H1 (cell line): ENCODE measurements at regions not wholly inside any gene's neighbourhood (a gene's known extent, or its start where the extent isn't known, plus 50 kb on each side); places are given as distances from the start of the nearest gene placed in this dataset.

Source experiments
- CTCF ChIA-PET: fragments of 300-600 bp; sonication (Branson Sonifier 250); formaldehyde crosslinking; loops from one replicate; lab custom pipeline; 2021; ENCODE audit not compliant: partially characterized antibody; lab: Charles Lee
- POLR2A ChIA-PET: fragments of 300-600 bp; sonication (Branson Sonifier 250); formaldehyde crosslinking; loops from one replicate; lab custom pipeline; 2021; ENCODE audit warnings: inconsistent platforms; ENCODE audit not compliant: partially characterized antibody; lab: Charles Lee
- DNase-seq, 2 experiments: peaks; one replicate each; pipeline versions ENCODE4 v3.0.0 to v3.0.0-alpha.2; 2010 to 2022; ENCODE audit warnings: low spot score in 2 of 2, low read depth in 1 of 2, mixed read lengths in 1 of 2
- FAIRE-seq: peaks from 2 replicates; lab custom pipeline; 2011; peaks lifted over from hg19 to GRCh38; lab: Jason Lieb, UNC
- H2AFZ ChIP-seq: 2 replicates; pipeline ENCODE4 v1.8.1; 2012; ENCODE audit warnings: low read length, inconsistent platforms
- H2AK5ac ChIP-seq: 2 replicates; pipeline ENCODE4 v1.6.1; 2013; ENCODE audit warnings: low read depth, low read length
- H2BK120ac ChIP-seq: replicated peaks from 2 replicates; pipeline ENCODE3; 2013; ENCODE audit warnings: low read depth, low read length, inconsistent platforms
- H2BK12ac ChIP-seq: 2 replicates; pipeline ENCODE4 v1.6.1; 2013; ENCODE audit warnings: low read depth, low read length
- H2BK15ac ChIP-seq: 2 replicates; pipeline ENCODE4 v1.6.1; 2013; ENCODE audit warnings: low read length
- H2BK20ac ChIP-seq: 2 replicates; pipeline ENCODE4 v1.6.1; 2013; ENCODE audit warnings: low read length
- H2BK5ac ChIP-seq: 2 replicates; pipeline ENCODE4 v1.6.1; 2013; ENCODE audit warnings: low read depth, low read length
- H3K14ac ChIP-seq: 2 replicates; pipeline ENCODE4 v1.6.1; 2013; ENCODE audit warnings: inconsistent platforms; ENCODE audit not compliant: insufficient read length
- H3K18ac ChIP-seq: 2 replicates; pipeline ENCODE4 v1.6.1; 2013; ENCODE audit warnings: low read length; ENCODE audit errors: extremely low read depth
- H3K23ac ChIP-seq: 2 replicates; pipeline ENCODE4 v1.6.1; 2013; ENCODE audit warnings: inconsistent platforms; ENCODE audit not compliant: insufficient read length
- H3K23me2 ChIP-seq: 2 replicates; pipeline ENCODE4 v1.6.1; 2013; ENCODE audit warnings: low read depth, low read length
- H3K27ac ChIP-seq: 2 replicates; pipeline ENCODE4 v1.6.1; 2011; ENCODE audit warnings: low read depth, low read length, inconsistent platforms
- H3K27me3 ChIP-seq, 4 experiments: replicated peaks in 1 of 4; 1 replicate in 1 of 4; 2 replicates in 3 of 4; pipeline versions ENCODE4 v1.6.1 to v1.8.1; 2011 to 2013; ENCODE audit warnings: low read length in 3 of 4, mild to moderate bottlenecking in 3 of 4, inconsistent platforms in 2 of 4, mixed read lengths in 2 of 4, moderate library complexity in 1 of 4; ENCODE audit not compliant: control insufficient read depth in 3 of 4, insufficient read depth in 3 of 4; ENCODE audit errors: extremely low read depth in 1 of 4
- H3K36me3 ChIP-seq, 4 experiments: 2 replicates each; pipeline versions ENCODE4 v1.6.1 to v1.8.1; 2011 to 2013; ENCODE audit warnings: mild to moderate bottlenecking in 4 of 4, low read length in 3 of 4, moderate library complexity in 2 of 4, control low read depth in 1 of 4, inconsistent platforms in 1 of 4; ENCODE audit not compliant: insufficient read depth in 4 of 4, control insufficient read depth in 2 of 4
- H3K4ac ChIP-seq: replicated peaks from 2 replicates; pipeline ENCODE3; 2013; ENCODE audit warnings: low read length, low read depth, mixed read lengths, inconsistent platforms; ENCODE audit not compliant: insufficient read length
- H3K4me1 ChIP-seq, 4 experiments: replicated peaks in 1 of 4; 1 replicate in 1 of 4; 2 replicates in 3 of 4; pipeline versions ENCODE4 v1.6.1 to v1.8.1; 2011 to 2013; ENCODE audit warnings: low read length in 3 of 4, inconsistent platforms in 2 of 4, mixed read lengths in 1 of 4; ENCODE audit not compliant: insufficient read depth in 4 of 4, control insufficient read depth in 3 of 4
- H3K4me2 ChIP-seq, 2 experiments: 2 replicates each; pipeline versions ENCODE4 v1.6.1 to v1.8.1; 2011 to 2013; ENCODE audit warnings: low read depth in 2 of 2, low read length in 2 of 2, control low read depth in 1 of 2, inconsistent platforms in 1 of 2, mild to moderate bottlenecking in 1 of 2; ENCODE audit not compliant: insufficient read depth in 1 of 2
- H3K4me3 ChIP-seq, 4 experiments: fragments of 200-600, 300-600 bp in 1 of 4; sonication (generic), shearing (Covaris generic), sonication (Bioruptor Twin) in 1 of 4; 2 replicates each; pipeline versions ENCODE4 v1.5.1 to v1.8.1; 2011 to 2016; ENCODE audit warnings: low read length in 4 of 4, low read depth in 3 of 4, control low read depth in 2 of 4, inconsistent platforms in 2 of 4, mild to moderate bottlenecking in 2 of 4, mixed read lengths in 1 of 4, moderate library complexity in 1 of 4; ENCODE audit not compliant: insufficient read depth in 2 of 4; ENCODE audit errors: extremely low read depth in 1 of 4
- H3K56ac ChIP-seq: replicated peaks from 2 replicates; pipeline ENCODE3; 2013; ENCODE audit warnings: low read depth, mild to moderate bottlenecking, mixed read lengths, low read length, inconsistent platforms; ENCODE audit not compliant: insufficient read length
- H3K79me1 ChIP-seq: 2 replicates; pipeline ENCODE4 v1.6.1; 2013; ENCODE audit warnings: low read depth, low read length, control low read depth
- H3K79me2 ChIP-seq, 2 experiments: 2 replicates each; pipeline versions ENCODE4 v1.6.1 to v1.8.1; 2012 to 2013; ENCODE audit warnings: low read length in 2 of 2, mild to moderate bottlenecking in 2 of 2, inconsistent platforms in 1 of 2; ENCODE audit not compliant: insufficient read depth in 2 of 2, control insufficient read depth in 1 of 2
- H3K9ac ChIP-seq, 4 experiments: replicated peaks in 1 of 4; 1 replicate in 1 of 4; 2 replicates in 3 of 4; pipeline versions ENCODE4 v1.6.1 to v1.8.1; 2011 to 2013; ENCODE audit warnings: low read depth in 3 of 4, low read length in 3 of 4, control low read depth in 2 of 4, mild to moderate bottlenecking in 2 of 4, moderate library complexity in 2 of 4, inconsistent platforms in 1 of 4; ENCODE audit errors: extremely low read depth in 1 of 4
- H3K9me3 ChIP-seq, 2 experiments: 2 replicates each; pipeline versions ENCODE4 v1.6.1 to v1.8.1; 2012 to 2013; ENCODE audit warnings: mild to moderate bottlenecking in 2 of 2, moderate library complexity in 2 of 2, control low read depth in 1 of 2, inconsistent platforms in 1 of 2, low read depth in 1 of 2, low read length in 1 of 2, mixed read lengths in 1 of 2; ENCODE audit not compliant: insufficient read depth in 2 of 2
- H4K20me1 ChIP-seq, 2 experiments: replicated peaks in 1 of 2; 2 replicates each; pipeline versions ENCODE3 to v1.8.1; 2011 to 2013; ENCODE audit warnings: inconsistent platforms in 2 of 2, low read length in 2 of 2, mild to moderate bottlenecking in 1 of 2; ENCODE audit not compliant: insufficient read depth in 2 of 2, control insufficient read depth in 1 of 2
- H4K5ac ChIP-seq: 2 replicates; pipeline ENCODE4 v1.6.1; 2013; ENCODE audit warnings: low read length, low read depth, mixed read lengths, inconsistent platforms; ENCODE audit not compliant: insufficient read length
- H4K8ac ChIP-seq: 2 replicates; pipeline ENCODE4 v1.8.0; 2013; ENCODE audit warnings: mild to moderate bottlenecking, moderate library complexity, low read length, inconsistent platforms; ENCODE audit not compliant: insufficient read depth; ENCODE audit errors: extremely low read depth
- H4K91ac ChIP-seq: replicated peaks from 2 replicates; pipeline ENCODE3; 2013; ENCODE audit warnings: low read length, mixed read lengths, inconsistent platforms; ENCODE audit not compliant: insufficient read length
- BRCA1 ChIP-seq: IDR thresholded peaks from 2 replicates; pipeline ENCODE4 v1.6.1; 2012; ENCODE audit warnings: low read depth, low read length, improper control_type of control experiment
- HDAC6 ChIP-seq: IDR thresholded peaks from one replicate; pipeline ENCODE4 v1.7.1; 2012; ENCODE audit warnings: low read depth, mild to moderate bottlenecking, inconsistent platforms, low read length, moderate library complexity
- NANOG ChIP-seq: IDR thresholded peaks from 2 replicates; pipeline ENCODE4 v1.6.1; 2011; ENCODE audit warnings: low read length, low read depth, mild to moderate bottlenecking, inconsistent platforms; ENCODE audit not compliant: insufficient read depth, poor library complexity, severe bottlenecking
- TAF7 ChIP-seq: optimal IDR thresholded peaks from 2 replicates; pipeline ENCODE3; 2011; ENCODE audit warnings: low read depth, mild to moderate bottlenecking, inconsistent platforms, low read length, moderate library complexity, borderline replicate concordance
- TF ChIP-seq, protein P1 (sequence below): IDR thresholded peaks from 2 replicates; pipeline ENCODE4 v1.6.1; 2012; ENCODE audit warnings: inconsistent platforms
- TF ChIP-seq, protein P2 (sequence below): IDR thresholded peaks from 2 replicates; pipeline ENCODE4 v1.6.1; 2011; ENCODE audit warnings: low read length, improper control_type of control experiment

DNA sequence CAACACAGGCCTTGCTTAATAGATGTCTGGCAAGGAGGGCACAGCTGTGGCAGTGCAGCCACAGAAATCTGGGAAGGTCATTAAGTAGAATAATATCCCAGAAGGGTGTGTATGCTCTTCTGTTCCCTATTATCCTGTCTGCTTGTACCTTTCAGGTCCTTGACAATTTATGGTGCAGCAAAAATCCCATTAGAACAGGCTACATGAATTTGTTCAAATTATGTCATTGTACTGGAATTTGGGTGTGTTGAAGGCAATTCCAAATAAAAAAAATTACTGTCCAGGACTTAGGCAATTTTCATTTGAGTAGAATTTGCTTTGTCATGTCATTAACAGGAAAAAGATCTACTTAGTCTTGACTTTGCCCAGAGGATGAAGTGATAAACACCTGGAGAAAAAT lies 192.1 kb downstream of the IDS start:
- Histone ChIP-seq H2BK12ac (no peak overlapping the region), H2BK15ac (no peak overlapping the region), H2BK120ac (no peak overlapping the region), H3K27ac (no peak overlapping the region), H2AK5ac (no peak overlapping the region), H4K20me1 (no peaks in the 10 kb centered on the region), H3K36me3 (no peaks in the 10 kb centered on the region), H3K79me1 (no peaks in the 10 kb centered on the region), H3K23me2 (no peaks in the 10 kb centered on the region), H3K23ac (no peak overlapping the region), H3K27me3 (no peaks in the 10 kb centered on the region), H3K79me2 (no peaks in the 10 kb centered on the region), H3K4me1 (no peaks in the 10 kb centered on the region), H3K56ac (no peak overlapping the region), H2AFZ (no peak overlapping the region), H3K4me3 (no peak overlapping the region), H3K14ac (no peak overlapping the region), H3K9me3 (no peaks in the 10 kb centered on the region), H2BK20ac (no peak overlapping the region), H3K18ac (no peak overlapping the region), H2BK5ac (no peak overlapping the region), H4K91ac (no peak overlapping the region), H4K5ac (no peak overlapping the region), H3K4me2 (no peak overlapping the region), H3K9ac (no peak overlapping the region), H3K4ac (no peak overlapping the region), H4K8ac (no peak overlapping the region)
- TF ChIP-seq, protein P1, sequence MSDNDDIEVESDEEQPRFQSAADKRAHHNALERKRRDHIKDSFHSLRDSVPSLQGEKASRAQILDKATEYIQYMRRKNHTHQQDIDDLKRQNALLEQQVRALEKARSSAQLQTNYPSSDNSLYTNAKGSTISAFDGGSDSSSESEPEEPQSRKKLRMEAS, result no peak
- TF ChIP-seq HDAC6 (no peak), BRCA1 (no peak), TAF7 (no peak), NANOG (no peak)
- TF ChIP-seq, protein P2, sequence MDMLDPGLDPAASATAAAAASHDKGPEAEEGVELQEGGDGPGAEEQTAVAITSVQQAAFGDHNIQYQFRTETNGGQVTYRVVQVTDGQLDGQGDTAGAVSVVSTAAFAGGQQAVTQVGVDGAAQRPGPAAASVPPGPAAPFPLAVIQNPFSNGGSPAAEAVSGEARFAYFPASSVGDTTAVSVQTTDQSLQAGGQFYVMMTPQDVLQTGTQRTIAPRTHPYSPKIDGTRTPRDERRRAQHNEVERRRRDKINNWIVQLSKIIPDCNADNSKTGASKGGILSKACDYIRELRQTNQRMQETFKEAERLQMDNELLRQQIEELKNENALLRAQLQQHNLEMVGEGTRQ, result no peak
- no peak for FAIRE-seq
- CTCF ChIA-PET, result interaction anchor here (0.8 kb wide), 1 partner anchor 158 kb away, joined by 3 read pairs; no protein-coding TSS in a partner anchor
- DNase-seq, result no peak
- POLR2A ChIA-PET, result no interaction called here
